OCI-M2 (cell line): ENCODE measurements at regions not wholly inside any gene's neighbourhood (a gene's known extent, or its start where the extent isn't known, plus 50 kb on each side); places are given as distances from the start of the nearest gene placed in this dataset.
"Not testable (repeated sequence)": the region's sequence is repeated elsewhere in the genome, so short reads cannot be mapped to it uniquely, and the experiment has no call there.

Experiments
- DNase-seq: peaks from one replicate; lab custom pipeline; 2025; ENCODE audit not compliant: unreplicated experiment; lab: John Stamatoyannopoulos, UW

DNA sequence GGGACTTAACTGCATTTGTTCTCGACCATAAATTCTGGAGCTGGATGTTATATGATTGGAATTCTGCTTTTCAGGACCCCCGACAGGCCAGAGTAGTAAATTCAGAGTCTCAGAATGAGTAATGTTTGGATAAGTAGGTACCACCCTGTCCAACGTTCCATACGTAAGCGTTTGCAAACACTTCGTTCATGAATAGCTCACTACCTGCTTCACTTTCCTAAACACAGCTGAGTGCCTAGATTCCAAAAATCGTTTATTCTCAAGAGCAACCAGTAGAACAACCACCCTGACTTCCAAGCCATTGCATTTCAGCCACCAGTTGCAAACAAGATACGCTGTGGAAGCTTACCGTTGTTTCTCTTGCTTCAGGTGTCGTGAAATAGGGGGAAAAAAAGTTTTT is 101.3 kb upstream of the DMRT1 start:
- DNase-seq = no peak

- no peak for DNase-seq
Observed at GRCh38 chr9:742104-742503, 99.4 kb upstream of the DMRT1 start.

DNA sequence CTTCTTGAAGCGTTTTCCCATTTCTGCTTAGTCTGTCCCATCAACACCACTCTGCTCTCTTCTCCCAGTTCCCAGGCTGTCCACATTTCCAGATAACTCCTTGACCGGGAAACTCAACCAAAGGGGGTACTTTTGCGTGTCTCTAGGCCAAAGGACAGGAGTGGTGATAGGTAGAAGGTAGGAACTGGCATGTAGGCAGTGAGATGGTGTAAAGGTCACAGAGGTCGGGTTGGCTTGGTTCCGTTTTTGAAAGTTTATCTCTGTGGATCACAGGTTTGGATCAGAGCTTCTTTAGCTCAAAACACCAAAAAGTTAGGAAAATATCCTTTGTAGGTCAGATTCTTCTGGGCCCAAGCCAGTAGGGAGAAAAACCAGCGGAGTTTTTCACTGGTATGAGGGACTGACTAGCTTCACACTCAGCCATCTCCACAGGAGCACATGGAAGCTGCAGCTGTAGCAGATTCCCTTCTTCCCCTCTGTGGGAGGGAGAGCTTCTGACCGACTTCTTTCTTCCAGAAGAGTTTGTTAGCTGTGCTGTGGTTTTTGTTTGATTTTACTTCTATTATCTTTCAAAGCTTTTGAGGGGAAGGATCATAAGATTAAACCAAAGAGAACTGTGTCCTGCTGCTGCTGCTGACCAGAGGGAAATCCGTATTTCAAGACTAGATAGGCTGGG is 98.4 kb upstream of the DMRT1 start:
- DNase-seq = no peak

DNA sequence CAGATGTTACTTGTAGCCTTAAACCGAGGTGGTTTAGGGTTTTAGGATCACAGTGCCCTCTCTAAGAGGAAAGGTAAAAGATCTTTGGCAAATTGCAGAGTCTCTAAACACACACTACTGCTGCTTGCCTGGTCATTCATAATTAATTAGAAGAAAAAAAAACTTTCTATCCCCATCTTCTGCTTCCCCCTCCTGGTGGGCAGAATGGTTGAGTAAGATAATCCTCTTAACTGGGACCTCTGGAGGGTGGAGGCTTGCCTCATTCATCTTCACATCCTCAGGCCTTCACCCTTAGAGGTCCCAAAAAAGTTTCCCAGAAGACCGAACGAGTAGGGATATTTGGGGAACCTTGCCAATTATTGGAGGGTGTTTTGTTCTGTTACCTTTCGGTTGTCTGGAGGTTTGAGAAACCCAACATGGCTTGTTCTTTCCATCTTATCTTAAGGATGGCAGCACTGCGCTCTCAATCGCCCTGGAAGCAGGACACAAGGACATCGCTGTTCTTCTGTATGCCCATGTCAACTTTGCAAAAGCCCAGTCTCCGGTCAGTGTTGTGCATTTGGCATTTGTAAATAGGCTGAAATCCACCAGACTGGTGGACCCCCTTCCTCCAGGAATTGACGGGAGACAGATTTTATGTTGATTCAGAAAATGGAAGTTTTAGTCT is 97.3 kb upstream of the DMRT1 start:
- no peak for DNase-seq

DNA sequence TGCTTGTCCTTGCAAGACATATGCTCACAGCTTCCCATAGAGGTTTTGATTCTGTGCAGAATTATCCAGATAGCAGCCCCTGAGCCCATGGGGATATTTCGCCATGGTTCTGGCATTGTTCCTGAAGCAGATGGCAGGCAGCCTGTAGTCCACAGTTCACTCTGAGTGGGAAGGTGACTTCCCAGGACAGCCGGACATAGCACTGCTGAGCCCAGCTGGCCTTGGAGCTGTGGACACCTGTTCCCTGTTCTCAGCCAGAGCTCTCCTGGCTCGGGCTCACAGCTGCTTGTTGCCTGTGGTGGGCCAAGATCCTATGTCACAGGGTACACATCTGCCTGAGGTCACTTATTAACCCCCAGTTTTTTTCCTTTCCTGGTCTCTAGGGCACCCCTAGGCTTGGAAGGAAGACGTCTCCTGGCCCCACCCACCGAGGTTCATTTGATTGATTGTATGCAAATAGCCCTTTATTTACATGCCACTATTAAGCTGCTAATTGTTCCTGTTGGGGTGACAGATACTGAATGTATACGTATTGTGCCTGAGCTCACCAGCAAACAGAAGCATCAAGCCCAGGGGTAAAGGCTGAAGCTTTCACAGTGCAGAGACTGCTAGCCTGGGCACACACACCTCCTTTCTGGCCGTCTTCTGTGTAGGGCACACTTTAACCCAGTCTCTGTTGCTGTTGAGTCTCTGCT is 96.6 kb upstream of the DMRT1 start:
- no peak for DNase-seq

DNA sequence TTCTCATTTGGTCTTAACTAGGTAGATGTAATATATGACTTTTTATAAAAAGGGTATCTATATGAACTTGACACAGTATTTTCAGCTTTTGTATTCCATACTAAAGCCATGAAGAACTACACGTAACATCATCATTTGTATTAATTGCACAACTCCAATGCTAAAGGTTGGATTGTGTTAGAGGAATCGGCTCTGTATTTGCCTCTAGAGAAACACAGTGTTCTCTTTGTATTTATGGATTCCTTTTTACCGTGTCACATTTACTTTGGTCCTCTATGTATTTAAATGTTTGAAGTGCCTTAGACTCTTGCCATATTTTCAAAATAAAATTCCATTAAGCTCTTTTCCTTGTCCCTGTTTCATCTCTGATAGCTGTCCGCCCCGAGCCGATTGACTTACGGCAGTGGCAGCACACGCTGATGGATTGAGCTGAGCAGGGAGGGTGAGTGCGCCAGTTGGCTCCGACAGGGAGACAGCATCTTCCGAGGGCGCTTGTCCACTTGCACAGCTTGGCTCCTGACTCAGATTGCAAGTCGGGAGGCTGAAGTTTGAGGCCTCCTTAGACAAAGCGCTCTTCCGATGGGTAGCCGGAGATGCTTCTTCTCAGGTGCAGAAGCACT is 95.6 kb upstream of the DMRT1 start:
- no peak for DNase-seq

DNA sequence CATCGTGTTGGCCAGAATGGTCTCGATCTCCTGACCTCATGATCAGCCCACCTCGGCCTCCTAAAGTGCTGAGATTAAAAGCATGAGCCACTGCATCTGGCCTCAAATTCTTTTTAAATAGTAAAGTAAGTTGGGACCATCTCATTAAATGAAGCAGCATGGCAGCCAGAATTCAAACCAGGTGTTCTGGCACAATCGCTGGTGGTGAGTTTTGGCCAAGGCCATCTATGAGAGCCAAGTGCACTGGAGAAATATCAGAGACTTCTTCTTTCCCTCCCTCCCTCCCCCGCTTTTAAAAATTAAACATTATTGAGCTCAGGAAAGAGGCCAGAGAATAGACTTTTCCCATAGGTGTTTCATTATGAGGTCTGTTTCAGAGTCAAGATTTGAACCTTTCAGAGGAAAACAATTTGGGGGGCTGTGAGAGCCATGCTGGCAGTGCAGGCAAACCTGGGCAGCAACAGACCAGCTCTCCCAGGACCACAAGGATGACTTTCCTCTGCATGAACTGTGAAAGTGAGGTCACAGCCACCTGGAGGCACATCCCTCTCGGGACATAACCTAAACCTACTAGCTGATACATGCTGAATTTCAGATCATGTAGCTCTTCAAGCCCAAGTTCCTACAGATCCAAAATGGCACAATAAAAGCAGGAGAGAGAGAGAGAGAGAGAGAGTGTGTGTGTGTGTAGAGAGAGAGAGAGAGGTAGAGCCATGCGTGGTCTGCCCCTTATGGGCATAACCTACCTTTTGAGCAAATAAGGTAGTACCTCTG is 94.6 kb upstream of the DMRT1 start:
- no peak for DNase-seq

- DNase-seq = no peak
Observed at GRCh38 chr9:747567-747966, 93.9 kb upstream of the DMRT1 start.

- no peak for DNase-seq
Observed at GRCh38 chr9:748861-749497, 92.5 kb upstream of the DMRT1 start.

DNA sequence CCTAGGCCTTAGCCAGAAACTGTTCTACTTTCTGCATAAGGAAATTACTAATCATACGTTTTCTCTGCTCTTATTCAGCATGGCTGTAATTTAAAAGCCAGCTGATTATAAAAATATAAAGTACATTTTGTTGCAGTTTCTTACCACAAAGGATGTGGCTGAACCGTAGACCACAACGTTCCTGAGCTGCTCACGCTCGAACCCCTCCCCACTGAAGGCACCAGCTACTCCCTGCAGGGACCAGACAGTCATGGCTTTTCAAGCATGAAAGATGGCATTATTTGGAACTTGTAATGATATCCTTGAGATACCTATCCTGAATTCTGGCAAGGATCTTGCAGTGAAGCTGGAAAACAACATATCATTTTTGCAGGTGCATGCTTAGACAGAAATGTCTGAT is 91.8 kb upstream of the DMRT1 start:
- no peak for DNase-seq

- no peak for DNase-seq
Observed at GRCh38 chr9:750249-750967, 91.1 kb upstream of the DMRT1 start.

DNA sequence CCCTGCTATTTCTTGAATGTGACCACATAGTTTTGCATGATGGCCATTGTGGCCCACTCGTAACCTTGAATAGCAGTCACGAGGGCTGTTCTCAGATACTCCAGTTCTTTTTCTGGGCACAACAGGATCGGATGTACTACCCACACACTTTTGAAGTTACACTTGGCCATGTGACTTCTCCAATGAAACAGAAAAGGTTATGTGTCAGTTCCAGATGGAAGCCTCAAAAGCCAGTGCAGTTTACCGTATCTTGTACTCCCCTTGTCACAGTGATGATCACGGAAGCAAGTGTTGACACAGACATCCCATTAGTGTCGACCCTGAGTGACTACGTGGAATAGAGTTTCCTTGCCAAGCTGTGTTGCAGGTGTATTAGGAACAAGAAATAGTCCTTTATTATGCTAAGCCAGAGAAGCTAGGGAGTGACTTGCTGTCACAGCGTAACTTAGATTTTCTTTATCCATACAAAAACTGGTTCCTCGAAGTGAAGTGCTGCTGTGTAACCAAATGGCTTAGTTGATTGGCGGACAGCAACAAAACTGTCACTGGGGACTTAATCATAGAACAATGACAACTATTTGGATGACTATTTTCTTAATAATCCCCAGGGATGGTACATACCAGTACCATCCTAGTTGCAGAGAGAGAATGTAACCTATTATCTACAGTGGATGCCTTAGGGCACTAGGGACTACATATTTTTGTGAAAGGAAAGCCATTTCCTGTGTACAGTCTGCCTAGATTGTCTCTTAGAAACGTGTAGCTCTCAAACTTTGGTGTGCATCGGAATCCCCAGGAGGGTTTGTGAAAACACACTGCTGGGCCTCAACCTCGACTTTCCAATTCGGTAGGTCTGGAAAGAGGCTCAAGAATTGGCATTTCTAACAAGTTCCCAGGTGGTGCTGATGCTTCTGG is 90.1 kb upstream of the DMRT1 start:
- no peak for DNase-seq

DNA sequence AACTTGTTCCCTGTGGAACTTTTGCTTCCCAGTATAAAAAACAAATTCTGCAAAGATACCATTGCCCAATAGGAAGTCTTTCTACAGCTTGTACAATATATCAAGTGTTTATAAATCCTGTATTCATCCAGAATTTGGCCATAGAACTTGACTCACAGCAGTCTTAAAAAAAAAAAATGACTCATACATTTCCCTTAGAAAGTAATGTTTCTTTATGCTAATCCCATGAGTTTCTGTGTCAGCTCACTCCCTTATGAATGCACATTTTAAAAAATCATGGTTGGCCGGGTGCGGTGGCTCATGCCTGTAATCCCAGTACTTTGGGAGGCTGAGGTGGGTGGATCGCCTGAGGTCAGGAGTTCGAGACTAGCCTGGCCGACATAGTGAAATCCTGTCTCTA is 89.3 kb upstream of the DMRT1 start:
- DNase-seq = no peak

GRCh38 chr9:752681-753200 is 88.8 kb upstream of the DMRT1 start:
- no peak for DNase-seq

DNA sequence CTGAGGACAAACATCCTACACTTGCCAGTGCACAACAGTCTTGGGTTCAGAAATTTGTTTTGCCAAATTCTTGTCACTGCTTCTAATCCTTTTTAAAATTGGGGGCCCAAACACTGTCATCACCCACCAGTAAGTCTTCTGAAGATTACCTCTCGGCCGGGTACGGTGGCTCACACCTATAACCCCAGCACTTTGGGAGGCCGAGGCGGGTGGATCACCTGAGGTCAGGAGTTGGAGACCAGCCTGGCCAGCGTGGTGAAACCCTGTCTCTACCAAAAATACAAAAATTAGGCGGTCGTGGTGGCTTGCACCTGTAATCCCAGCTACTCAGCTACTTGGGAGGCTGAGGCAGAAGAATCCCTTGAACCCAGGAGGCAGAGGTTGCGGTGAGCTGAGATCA is 87.8 kb upstream of the DMRT1 start:
- DNase-seq = not testable (repeated sequence)

- DNase-seq = no peak
Observed at GRCh38 chr9:754150-754931, 87.2 kb upstream of the DMRT1 start.

DNA sequence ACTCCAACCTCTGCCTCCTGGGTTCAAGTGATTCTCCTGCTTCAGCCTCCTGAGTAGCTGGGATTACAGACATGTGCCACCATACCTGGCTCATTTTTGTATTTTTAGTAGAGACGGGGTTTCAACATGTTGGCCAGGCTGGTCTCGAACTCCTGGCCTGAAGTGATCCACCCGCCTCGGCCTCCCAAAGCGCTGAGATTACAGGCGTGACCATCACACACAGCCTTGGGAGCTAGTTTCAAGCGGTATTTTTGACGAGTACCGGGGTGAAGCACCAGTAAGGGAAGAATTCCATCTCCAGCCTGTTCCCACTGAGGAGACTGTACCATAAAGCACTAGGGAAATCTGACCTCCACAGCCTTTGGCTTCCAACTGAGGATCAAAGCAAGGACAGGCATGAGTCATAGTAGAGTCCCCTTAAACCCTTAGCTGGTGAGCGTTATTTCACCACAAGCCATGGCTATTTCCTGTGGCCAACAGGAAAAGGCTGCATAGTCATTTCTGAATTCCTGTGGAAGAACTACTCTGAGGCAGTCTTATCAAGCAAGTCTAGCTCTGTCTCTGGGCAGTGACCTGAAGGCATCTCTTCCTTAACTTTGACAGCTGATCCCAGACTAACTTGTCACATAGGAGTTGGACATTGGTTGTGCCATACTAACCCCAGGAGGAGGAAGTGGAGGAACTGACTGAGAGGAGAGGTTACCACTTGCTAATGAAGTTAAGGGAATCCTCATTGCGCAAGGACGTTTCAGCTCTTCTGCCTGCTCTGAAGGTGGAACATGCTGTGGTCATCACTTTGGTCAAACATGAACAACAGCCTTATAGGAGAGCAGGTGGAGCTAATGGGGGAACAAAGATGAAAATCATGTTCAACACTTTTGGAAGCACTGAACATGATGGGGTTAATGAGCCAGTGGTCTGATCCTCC is 85.8 kb upstream of the DMRT1 start:
- no peak for DNase-seq
